ENCODE measurements at regions not wholly inside any gene's neighbourhood (a gene's known extent, or its start where the extent isn't known, plus 50 kb on each side); places are given as distances from the start of the nearest gene placed in this dataset.

- TF ChIP-seq POLR2A (IDR thresholded peaks at IDR 0.05) (no peak), CTCF (IDR thresholded peaks at IDR 0.05) (no peak)
Observed at GRCh38 chr17:68768804-68769203, 167.6 kb upstream of the FAM20A start.

Measured in stomach (tissue), 4 donors.